ENCODE measurements at regions not wholly inside any gene's neighbourhood (a gene's known extent, or its start where the extent isn't known, plus 50 kb on each side); places are given as distances from the start of the nearest gene placed in this dataset.
A peak's percentile ranks its signal among the peaks of the same experiment; 100 is the strongest.

GRCh38 chr2:238784671-238785527 lies 63.0 kb upstream of the TWIST2 start:
- peak; percentile 48 for DNase-seq (ENCODE audit: low read depth)

GRCh38 chr2:238785528-238785860 lies 62.4 kb upstream of the TWIST2 start:
- no peak for DNase-seq (ENCODE audit: low read depth)

- DNase-seq (ENCODE audit: low read depth): no peak
Observed at GRCh38 chr2:238786379-238786778, 61.5 kb upstream of the TWIST2 start.

- DNase-seq (ENCODE audit: low read depth): no peak
Observed at GRCh38 chr2:238786792-238787490, 60.9 kb upstream of the TWIST2 start.

- DNase-seq (ENCODE audit: low read depth): no peak
Observed at GRCh38 chr2:238787501-238787900, 60.4 kb upstream of the TWIST2 start.

- DNase-seq (ENCODE audit: low read depth): no peak
Observed at GRCh38 chr2:238789317-238789806, 58.5 kb upstream of the TWIST2 start.

GRCh38 chr2:238790126-238790832 lies 57.6 kb upstream of the TWIST2 start:
- DNase-seq (ENCODE audit: low read depth): no peak

- DNase-seq (ENCODE audit: low read depth): no peak
Observed at GRCh38 chr2:238790833-238791230, 57.1 kb upstream of the TWIST2 start.

GRCh38 chr2:238791354-238791753 lies 56.5 kb upstream of the TWIST2 start:
- no peak for DNase-seq (ENCODE audit: low read depth)

- DNase-seq (ENCODE audit: low read depth): no peak
Observed at GRCh38 chr2:238793306-238793705, 54.6 kb upstream of the TWIST2 start.

- no peak for DNase-seq (ENCODE audit: low read depth)
Observed at GRCh38 chr2:238793801-238794449, 54.0 kb upstream of the TWIST2 start.

GRCh38 chr2:238796223-238796885 lies 51.5 kb upstream of the TWIST2 start:
- no peak for DNase-seq (ENCODE audit: low read depth)

- DNase-seq (ENCODE audit: low read depth): no peak
Observed at GRCh38 chr2:238797537-238797936, 50.3 kb upstream of the TWIST2 start.

Data from LHCN-M2 (cell line).